Stimulated activated CD4-positive, alpha-beta T cell treated with anti-CD3 and anti-CD28 coated beads, Interleukin-15, amount 100 ng/mL, for 24 hours (primary cell): ENCODE measurements at regions not wholly inside any gene's neighbourhood (a gene's known extent, or its start where the extent isn't known, plus 50 kb on each side); places are given as distances from the start of the nearest gene placed in this dataset.

Experiments
- DNase-seq: peaks from one replicate; pipeline ENCODE4 v3.0.0-alpha.2; 2020

DNA sequence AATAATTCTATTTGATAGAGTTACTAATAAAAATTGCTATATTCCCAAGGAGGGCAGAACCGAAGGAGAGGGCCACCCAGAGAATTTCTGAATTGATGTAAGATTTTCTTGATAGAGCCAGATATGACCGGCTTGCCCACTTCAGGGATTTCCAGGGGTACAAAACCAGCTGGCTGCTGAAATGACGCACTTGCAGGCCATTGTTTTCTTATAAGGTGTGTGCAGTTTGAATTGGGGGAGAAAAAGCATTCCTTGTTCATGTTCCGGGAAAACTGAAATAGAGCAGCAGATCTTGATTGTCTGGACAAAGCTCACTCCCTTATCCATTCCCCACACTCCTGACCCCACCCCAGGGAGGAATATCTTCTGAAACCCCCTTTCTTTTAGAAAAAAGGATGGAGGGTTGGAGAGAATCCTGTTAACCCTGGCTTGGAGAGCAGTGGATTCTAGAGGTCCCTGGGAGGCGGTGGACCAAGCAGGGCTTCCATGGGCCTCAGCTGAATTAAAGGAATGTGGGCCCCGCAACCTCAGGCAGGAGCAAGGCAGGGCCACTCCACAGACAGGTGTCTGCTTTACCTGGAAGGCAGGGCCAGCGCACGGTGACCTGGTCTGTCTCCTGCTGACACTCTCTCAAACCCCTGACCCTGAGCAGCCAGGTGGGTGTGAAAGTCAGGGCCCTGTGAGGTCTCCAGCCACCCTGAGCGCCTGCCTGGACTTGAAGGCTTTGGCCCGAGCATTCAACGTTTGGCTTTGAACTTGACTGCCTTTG is 96.4 kb downstream of the TMEM170B start:
- DNase-seq = no peak

DNA sequence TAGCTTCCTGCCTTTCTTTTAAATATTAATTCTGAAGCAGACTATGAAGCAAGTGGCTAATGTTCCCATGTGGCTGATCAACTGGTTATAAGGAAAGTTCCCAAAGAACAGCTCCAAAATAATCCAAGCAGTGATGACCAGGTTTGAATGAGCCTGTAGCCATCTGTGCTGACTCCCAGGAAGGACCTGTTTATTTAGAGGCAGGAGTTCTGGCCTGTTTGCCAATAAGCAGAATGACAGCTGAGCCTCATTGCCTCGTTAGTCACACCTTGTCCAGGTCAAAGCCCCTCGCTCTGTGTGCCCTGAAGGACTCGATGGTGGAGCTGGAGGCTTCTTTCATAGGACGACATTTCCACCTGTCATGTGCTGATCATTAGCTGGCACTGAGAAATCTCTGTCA is 97.4 kb downstream of the TMEM170B start:
- no peak for DNase-seq

DNA sequence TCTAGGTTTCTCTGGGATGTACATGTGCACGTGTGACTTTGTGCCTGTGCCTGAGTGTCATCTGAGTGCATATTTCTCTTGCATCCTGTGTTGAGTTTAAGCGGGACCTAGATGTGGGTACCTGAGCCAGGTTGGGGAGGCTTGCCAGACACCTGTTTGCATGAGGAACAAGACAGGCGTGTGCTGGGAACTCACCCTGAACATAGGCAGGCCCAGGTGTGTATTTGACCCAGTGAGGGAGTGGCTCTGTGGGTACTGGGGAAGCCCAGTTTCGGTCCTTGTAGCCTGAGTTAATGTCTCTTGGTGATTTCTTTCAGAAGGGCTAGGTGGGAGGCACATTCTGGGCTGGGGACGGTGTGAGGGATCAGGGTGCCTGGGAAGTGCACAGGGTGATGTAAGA is 98.6 kb downstream of the TMEM170B start:
- DNase-seq = no peak

DNA sequence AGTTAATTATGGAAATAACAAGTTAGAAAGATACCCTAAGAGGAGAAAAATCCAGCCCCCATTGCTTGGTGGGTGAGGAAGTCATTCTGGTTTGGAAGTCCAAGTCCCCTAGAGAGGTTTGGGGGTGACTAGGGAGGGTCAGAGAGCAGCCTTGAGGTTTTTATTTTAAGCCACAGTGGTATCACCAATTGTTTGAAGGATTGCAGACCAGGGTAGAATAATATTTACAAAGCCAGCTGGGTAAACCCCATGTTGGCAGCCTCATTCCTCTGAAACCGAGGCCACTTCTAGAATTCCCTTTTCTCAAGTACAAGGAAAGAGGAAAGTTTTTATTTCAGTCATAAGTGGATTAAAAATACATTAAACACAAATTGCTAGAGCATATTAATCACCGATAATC is 99.7 kb downstream of the TMEM170B start:
- DNase-seq = no peak

DNA sequence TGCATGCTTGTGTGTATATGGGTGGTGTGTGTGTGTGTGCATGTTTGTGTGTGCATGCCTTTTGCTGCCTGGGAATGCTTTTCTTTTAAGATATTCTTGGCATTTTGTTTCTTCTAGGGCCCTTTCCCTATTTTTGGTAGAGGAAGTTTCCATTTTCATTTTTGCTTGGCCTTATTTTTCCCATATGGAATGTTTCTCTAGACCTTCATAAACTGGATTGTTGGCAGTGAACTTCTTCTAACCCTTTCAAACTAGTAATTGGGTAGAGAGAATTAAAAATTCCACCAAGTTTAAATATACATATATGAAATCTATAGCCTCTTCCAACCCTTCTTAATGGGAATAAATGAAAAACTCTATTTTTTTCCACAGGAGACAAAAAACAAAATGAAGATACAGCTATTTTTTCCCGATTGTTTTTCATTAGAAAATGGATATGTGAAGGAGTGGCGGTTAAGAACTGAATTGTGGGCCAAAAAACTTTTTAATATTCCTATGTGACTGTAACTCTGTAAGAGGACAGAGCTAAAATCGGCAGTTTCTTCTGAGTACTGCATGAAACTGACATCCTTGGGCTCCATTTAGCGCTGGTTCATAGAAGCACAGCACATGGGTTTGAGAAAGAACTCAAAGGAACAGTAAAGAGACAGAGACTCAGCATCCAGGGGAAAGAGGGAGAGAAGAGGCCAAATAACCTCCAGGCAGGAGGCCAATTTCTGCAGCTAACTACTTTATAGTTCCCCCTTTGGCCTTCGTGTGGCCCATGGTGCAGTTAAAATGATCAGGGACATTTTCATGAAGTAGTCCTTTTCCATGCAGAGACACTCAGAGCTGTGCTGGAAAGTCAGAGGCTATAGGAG is 102.1 kb downstream of the TMEM170B start:
- DNase-seq = no peak

DNA sequence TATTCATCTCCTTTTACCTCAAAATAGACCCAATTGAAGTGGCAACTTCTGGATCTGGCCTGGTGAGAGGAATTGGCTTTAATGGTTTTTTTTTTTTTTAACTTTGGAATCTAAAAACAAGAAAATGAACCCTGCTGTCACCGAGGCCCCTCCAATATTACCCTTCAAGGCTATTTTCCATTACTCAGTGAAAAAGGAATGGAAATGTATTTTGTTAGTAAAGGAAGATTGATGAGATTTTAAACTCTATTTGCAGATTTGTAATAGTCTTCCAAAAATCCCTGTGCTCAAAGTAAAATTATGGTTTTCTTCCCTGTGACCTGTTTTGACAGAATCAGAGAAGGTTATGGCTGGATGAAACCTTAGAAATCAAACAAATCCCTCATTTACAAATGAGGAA is 102.9 kb downstream of the TMEM170B start:
- no peak for DNase-seq

DNA sequence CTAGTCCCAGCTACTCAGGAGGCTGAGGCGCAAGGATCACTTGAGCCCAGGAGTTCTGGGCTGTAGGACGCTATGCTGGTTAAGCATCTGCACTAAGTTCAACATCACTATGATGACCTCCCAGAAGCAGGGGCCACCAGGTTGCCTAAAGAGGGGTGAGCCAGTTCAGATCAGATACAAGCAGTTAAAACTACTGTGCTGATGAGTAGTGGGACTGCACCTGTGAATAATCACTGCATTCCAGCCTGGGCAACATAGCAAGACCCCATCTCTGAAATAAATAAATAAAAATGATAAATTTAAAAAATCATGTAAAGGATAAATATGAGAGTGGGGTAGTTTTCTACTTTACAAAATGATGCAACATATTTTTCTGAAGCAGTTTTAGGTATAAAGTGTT is 106.5 kb downstream of the TMEM170B start:
- no peak for DNase-seq

DNA sequence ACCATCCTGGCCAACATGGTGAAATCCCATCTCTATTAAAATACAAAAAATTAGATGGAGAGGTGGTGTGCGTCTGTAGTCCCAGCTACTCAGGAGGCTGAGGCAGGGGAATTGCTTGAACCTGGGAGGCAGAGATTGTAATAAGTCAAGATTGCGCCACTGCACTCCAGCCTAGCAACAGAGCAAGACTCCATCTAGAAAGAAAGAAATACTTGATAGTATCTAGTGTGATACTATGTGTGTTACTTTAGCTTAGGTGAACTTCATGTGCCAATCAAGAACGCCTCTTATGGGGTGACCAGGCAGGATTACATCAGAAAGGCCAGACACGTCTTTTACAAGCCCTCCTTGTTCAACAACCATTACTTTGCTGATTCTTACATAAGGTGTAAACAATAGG is 107.1 kb downstream of the TMEM170B start:
- no peak for DNase-seq

DNA sequence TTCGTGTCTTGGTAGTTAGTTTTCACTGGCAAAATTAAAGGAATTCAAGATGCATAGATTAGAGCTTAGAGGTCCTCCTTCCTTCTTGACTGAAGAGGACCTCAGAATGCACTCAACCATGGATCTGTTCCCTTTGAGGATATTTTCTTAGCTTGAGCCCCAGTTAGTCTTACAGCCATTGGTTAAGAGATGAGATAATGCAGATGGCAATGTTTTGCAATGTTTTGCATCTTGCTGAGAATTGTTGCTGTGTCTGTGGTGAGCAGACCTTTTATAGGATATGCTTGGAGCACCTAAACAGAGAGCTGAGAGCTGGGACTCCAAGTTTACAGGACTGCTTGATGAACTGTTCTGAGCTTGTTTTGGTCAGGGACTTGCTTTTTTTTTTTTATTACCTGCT is 107.5 kb downstream of the TMEM170B start:
- no peak for DNase-seq

DNA sequence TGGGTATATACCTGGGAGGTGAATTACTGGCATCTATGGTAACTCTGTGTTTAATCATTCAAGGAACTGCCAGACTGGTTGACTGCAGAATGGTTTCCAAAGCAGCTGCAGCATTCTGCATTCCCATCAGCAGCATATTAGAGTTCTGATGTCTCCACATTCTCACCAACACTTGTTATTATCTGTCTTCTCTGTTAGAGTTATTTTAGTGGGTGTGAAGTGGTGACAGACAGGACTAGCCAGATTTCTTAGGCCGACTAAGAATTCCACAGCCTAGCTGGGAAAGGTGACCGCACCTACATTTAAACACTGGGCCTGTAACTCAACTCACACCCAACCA is 110.9 kb downstream of the TMEM170B start:
- no peak for DNase-seq

DNA sequence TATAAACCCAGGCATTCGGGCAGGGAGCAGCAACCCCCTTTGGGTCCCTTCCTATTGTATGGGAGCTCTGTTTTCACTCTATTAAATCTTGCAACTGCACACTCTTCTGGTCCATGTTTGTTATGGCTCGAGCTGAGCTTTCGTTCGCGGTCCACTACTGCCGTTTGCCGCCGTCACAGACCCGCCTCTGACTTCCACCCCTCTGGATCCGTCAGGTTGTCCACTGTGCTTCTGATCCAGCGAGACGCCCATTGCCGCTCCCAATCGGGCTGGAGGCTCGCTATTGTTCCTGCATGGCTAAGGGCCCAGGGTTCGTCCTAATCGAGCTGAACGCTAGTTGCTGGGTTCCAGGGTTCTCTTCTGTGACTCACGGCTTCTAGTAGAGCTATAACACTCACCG is 111.3 kb downstream of the TMEM170B start:
- DNase-seq = no peak

DNA sequence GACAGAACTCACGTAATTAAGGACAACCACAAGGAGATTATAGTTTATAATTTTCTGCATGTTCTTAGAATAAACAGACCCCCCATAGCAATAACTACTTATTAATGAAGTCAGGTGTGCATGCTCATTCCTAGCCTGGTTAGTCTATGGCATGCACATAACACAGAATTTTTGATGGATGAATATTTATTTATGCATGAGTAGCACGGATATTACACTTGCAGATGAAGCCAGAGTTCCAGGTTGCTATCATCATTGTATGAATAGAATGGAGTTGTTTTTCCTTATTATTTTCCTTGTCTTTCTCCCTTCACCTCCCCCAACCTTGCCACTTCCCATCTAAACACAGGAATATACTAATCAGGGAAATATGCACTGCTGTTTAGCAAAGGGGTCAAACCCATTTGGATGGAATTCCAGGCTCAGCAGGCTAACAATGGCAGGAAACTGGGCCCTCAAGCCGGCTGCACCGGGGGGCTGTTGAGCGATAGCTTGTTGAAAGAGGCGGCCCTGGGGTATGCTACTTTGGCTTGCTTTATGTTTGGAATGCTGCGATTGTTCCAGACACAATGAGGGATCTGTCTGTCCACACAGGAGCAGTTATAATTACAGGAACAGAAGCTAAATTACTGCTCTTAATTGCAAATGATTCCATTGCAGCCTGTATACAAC is 112.6 kb downstream of the TMEM170B start:
- DNase-seq = no peak

DNA sequence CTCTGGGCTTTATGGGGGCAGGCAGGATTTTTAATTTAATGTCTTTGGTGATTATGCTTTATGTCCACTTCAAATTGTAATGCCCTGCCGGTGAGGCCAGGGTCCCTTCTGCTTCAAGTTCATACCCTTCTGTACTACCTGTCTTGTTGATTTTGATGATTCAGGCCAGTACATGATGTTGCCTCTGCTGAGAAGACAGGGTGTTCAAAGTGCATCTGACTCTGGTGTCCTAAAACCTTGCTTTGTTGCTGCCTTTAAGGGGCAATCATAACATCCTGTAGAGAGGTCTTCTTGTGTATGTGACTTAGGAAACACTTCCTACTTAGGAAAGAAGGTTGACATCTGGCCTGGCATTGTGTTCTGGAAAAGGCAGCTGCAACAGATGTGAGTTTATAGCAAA is 113.2 kb downstream of the TMEM170B start:
- DNase-seq = no peak

DNA sequence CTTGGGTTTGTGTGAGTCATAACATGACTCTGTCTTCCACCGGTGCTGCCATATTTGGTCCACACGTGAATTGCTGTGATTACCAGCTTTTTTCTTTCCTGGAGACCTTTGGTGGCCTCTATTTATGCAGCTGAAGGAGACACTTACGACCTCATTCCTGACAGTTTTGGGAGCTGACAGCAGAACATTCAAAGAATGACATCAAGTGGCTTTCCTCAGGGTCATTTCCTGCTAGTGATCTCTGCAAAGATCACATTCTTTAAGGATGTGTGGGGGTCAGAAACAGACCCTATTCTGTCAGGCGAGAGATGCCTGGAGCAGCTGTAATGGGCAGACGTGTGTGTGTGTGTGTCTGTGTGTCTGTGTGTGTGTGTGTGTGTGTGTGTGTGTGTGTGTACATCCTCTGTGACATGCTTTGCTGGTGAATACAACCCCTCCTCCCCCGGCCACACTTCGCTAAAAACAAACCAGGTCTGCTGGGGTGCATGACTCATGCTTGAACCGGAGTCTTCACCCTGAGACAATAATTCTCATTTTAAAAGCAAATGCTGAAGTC is 115.6 kb downstream of the TMEM170B start:
- DNase-seq = peak; percentile 54

DNA sequence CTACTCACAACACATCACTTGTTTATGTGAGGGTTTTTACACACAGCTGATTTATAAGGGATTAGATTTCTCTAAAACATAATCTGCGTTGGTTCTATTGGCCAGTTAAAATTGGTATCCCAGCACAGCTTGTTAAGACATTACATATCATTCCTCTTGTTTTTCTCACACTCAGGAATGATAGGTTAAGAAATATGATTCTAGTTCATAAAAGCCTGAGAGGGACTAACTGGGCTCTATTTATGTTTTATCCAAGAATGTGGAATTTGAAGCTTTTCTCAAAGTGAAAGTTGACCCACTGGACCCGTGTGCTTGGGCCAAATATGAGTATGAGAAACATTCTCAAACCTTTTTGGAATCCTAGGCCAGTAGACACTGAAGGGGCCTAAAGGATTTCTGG is 117.3 kb downstream of the TMEM170B start:
- no peak for DNase-seq

DNA sequence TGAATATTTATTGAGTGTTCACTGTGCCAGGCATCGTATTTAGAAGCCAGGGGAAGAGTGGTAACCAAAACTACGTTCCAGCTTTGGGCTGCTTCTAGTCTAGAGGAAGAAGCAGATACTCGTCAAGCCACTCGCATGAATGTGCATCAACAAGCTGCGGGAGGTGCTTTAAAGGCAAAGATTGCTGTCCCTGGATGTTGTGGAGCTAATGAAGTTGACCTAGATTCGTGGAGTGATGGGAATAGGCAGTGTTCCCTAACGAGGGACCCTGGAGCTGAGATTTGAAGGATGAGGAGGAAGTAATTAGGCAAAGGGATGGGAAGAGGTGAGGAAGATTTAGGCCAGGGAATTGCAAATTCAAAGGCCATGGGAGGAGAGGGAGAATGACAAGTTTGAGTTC is 118.9 kb downstream of the TMEM170B start:
- no peak for DNase-seq

DNA sequence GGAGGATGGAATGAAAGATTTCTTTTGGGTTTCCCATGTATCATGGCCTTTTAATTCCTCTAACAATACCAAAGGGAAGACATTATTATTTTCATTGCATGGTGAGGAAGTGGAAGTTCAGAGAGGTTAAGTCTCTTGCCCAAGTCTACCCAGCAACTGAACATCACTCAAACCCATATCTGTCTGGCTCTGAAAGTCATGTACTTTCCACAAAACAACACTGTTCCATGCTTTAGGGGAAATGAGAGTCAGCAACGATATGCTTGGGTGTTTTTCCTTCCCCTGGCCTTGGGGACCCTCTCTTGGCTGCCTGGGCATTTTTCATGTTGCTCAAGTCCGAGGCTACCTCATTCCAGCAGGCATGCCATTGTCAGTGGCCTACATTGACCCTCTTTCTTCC is 118.8 kb downstream of the ADTRP start:
- DNase-seq = no peak

DNA sequence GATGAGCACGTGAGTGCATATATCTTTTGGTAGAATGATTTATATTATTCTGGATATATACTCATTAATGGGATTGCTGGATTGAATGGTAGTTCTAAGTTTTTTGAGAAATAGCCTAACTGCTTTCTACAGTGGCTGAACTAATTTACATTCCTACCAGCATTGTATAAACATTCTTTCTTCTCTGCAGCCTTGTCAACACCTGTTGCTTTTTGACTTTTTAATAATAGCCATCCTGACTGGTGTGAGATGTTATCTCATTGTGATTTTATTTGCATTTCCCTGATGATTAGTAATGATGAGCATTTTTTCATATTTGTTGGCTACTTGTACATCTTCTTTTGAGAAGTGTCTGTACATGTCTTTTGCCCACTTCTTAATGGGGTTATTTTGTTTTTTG is 116.3 kb downstream of the ADTRP start:
- DNase-seq = no peak

DNA sequence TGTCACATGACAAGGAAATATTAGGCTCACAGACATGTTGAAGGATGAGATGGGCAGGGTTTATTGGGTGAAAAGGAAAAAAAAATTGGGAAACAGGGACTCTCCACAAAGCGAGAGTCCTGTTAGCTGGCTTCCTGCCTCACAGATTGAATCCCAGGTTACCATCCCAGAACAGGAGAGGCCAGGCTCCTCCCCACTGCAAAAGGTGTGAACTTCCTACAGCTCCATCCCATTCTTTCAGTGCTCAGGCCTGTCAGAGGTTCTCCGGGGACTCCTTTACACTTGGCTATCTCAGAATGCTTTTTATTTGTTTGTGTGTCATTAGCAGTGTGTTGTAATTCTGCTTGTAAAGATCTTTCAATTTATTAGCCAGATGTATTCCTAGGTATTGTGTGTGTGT is 115.1 kb downstream of the ADTRP start:
- DNase-seq = no peak
